GM18519 (cell line): ENCODE measurements at regions not wholly inside any gene's neighbourhood (a gene's known extent, or its start where the extent isn't known, plus 50 kb on each side); places are given as distances from the start of the nearest gene placed in this dataset.
"Not testable (repeated sequence)": the region's sequence is repeated elsewhere in the genome, so short reads cannot be mapped to it uniquely, and the experiment has no call there.

Experiments used
- ATAC-seq: cut with Tn5 transposase; IDR thresholded peaks from one replicate; pipeline ENCODE4 v1.9.1; 2021; ENCODE audit warnings: mild to moderate bottlenecking, moderate library complexity; ENCODE audit not compliant: unreplicated experiment, low FRiP score

DNA sequence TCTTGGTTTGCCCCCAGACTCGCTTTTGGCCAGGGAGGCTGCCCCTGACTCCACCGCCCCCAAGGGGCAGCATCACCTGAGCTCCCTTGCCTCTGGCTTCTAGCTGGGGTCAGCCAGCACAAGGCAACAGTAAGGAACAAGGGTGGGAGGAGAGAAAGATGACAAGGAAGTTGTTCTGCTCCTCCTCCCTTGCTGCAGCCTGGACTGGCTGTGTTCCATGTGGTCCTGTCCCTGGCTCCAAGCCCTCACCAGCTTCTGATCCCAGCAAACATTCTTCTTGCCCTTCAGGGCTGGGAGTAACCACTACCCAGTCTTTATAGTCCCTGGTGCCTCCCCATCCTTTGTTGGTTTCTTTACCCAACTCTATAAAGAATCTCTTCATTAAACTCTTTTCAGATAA, 100.3 kb upstream of the SPIN1 start:
- no peak for ATAC-seq

DNA sequence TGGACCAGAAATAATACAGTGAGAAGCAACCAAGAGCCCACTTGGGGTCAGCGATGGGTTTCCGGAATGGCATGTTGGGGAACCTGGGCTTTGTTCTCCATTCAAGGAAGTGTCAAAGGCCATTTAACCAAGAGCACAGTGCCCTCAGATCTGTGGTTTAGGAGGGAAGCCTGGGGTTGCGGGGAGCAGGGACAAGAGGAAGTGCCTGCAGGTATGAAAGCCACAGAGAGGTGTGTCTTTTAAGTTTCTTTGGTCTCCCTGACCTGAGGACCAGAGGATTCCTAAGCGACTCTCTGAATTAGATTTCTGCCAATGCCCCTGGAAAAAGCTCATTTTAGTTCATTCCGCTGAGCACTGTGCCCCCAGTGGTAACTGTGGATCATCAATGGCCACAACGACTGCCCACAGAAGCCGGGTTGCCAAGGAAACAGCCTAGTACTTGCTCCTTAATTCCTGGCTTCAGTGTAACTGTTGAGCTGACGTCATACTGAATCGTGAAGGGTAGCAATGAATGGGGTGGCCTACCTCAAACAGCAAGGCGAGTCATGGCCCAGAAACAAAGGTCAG, 107.3 kb upstream of the SPIN1 start:
- no peak for ATAC-seq

DNA sequence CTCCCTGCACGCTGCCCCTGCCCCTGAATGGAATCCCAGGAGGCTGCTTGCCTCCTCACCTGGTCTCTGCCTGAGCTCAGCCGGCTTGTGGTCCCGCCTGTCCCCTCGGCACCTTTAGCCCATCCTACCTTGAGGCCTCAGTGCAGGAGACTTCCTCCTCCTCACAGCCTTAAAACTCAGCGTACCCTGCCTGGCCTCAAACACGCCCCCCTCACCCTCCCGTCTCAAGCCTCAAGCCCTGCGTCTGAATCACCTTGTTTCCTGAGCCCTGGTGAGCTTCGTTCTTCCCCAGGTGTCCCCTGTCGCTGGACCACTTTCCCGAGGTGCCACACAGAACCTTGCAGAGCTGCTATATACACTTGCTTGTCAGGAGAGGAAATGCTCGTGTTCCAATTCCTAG, 110.2 kb upstream of the SPIN1 start:
- ATAC-seq, result no peak

DNA sequence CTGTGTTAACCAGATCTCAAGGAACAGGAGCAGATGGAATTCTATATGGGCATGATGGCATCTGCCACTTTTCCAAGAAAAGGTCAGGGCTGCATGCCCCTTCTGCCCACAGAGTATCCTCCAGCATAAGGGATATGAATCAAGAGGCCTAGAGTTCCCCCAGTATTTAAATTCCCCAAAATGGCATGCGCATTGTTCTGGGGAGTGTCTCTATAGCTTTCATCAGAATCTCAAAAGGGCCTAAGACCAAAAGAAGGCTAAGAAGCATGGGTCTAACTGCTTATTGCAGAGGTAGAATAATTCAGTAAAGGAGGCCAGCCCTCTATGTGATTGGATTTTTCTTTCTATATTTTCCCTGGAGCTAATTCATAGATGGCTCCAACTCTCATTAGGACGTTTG, 114.2 kb upstream of the SPIN1 start:
- ATAC-seq, result no peak

DNA sequence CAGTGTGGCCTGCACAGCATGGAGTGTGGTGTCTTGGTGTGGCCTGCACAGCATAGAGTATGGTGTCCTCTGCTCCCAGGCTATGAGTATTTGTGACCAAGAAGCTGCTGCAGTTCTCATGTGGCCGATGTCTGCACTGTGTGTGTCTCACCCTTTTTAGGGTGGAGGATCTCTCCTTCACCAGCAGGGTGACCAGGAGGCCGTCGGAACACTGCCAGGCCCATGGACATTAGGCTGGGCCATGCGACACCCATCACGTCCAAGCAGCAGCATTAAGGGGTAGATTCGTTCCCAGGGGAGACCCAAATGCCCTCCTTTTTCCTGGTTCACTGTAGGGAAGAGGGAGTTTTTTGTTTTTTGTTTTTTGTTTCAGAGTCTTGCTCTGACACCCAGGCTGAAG, 115.3 kb upstream of the SPIN1 start:
- ATAC-seq, result no peak

DNA sequence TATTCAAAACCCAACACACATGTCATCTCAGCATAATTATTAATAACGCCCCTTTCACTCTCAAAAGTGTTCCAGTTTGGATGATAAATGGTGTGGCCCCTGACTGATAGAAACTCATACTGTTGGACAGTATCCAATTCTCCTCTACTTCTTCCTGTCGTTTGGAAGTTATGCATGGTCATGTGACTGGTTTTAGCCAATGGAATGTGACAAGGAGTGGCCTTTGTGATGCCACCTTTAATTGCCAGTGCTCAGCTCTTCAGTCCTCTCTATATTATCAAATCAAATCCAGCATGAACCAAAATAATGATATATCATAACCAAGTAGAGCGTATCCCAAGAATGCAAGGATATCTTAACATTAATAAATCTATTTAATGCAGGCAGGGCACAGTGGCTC, 117.8 kb upstream of the SPIN1 start:
- no peak for ATAC-seq

DNA sequence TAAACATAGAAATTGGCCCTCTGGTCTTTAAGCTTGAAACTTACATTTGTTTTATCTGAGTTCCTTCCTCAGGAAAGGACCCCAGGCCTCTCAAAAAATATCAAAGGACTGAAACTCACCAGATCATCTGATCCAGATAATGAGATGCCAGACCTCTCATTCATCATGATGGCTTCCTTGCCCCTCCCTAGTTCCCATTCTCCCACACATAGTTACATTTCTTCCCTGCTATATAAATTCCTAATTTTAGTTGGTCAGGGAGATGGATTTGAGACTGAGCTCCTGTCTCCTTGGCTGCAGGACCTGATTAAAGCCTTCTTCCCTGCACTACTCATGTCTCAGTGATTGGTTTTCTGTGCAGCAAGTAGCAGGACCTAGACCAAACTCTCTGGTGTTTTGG, 119.4 kb upstream of the SPIN1 start:
- no peak for ATAC-seq

DNA sequence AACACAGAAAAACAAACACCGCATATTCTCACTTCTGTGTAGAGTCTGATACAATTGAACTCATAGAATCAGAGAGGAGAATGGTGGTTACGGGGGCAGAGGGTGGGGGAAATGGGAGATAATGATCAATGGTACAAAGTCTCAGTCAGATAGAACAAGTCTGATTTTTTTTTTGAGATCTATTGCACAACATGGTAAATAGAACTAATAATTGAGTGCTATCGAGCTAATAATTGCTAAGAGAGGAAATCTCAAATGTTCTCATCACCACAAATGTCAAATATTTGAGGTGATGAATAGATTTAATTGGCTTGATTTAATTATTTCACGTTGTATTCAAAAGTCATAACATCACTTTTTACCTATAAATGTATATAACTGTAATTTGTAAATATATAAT, 121.0 kb upstream of the SPIN1 start:
- ATAC-seq, result no peak

DNA sequence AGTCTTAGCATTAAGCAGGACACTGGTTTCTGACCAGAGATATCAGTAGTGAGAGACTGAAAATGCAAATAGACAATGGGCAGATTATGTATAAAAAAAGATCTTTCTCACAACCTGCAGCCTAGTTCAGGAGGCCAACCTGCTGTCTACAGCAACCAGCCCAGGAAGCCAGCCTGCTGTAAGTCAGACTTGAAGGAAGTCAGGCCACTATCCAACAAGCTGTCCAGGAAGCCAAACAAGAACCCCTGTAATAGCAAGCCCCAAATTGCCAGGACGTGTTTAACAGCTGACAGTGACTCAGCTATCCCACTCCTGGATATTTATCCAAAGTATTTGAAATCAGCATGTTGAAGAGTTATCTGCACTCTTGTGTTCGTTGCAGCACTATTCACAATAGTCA, 121.8 kb upstream of the SPIN1 start:
- no peak for ATAC-seq

DNA sequence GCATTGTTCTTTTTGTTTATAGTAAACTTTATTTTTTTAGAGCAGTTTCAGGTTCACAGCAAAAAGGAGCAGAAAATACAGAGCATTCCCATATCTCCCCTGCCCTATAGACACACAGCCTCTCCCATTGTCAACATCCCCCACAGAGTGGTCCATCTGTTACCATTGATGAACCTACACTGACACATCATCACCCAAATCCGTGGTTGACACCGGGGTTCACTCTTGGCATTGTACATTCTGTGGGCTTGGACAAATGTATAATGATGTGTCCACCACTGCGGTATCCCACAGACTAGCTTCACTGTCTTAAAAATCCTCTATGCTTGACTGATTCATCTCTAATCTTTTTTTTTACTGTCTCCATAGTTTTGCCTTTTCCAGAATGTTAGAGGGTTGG, 120.7 kb upstream of the SPATA31C2 start:
- no peak for ATAC-seq

DNA sequence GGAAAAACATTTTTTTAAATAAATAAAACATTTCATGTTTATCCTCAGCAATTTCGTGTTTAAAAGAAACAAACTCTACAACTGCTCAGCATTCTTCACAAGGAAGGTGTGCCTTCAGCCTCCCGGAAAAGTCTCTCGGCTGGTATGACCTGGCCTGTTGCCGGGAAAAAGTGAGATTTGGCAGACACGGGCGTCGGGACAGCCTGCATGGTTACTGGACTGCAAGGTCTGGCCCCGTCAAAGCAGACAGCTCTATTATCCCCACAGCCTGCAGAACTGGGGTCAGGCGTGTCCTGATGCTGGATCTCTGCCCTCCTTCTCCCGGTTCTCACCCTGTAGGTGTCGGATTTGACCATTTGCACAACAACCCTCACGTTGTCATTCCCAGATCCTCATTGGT, 120.3 kb upstream of the SPATA31C2 start:
- ATAC-seq, result no peak

DNA sequence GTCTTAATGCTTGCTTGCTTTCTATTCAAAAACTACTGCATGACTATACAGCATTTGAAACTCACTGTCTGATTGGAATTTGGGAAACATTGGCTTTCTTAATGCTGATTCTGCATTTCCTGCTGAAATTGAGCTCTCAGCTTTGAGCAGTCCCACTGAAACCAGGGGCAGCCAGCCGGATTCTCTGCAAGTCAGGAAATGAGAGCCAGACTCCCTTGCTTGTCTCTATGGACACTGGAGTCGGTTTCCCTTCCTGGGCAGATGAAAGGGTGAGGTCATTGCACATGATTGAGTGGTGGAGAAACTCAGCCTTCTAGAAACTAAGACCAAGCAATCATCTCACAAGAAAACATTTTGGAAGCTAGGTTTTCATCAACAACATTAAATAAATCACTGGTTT, 119.7 kb upstream of the SPATA31C2 start:
- no peak for ATAC-seq

DNA sequence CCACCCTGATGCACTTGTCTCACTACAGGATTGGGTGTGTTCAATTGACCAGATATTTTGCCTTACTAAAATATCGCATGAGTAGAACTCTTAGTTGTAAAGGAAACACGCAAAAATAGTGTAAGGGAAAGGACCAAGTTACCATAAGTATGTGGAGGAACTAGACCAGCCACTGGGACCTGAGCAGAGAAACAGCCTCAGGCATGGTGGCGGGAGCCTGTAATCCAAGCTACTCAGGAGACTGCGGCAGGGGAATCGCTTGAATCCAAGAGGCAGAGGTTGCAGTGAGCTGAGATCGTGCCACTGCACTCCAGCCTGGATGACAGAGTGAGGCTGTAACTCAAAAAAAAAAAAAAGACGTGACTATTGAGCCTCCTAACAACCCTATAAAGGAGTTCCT, 117.9 kb upstream of the SPATA31C2 start:
- ATAC-seq, result no peak

DNA sequence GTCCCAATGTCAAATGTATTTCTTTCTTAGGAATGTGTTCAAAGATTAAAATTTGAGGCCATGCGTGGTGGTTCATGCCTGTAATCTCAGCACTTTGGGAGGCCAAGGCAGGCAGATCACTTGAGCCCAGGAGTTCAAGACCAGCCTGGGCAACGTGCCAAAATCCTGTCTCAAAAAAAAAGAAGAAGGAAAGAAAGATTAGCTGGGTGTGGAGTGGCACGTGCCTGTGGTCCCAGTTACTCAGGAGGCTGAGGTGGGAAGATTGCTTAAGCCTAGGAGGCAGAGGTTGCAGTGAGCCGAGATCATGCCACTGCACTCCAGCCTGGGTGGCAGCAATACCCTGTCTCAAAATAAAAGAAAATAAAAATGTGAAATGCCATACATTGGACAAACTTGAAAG, 117.5 kb upstream of the SPATA31C2 start:
- not testable (repeated sequence) for ATAC-seq

DNA sequence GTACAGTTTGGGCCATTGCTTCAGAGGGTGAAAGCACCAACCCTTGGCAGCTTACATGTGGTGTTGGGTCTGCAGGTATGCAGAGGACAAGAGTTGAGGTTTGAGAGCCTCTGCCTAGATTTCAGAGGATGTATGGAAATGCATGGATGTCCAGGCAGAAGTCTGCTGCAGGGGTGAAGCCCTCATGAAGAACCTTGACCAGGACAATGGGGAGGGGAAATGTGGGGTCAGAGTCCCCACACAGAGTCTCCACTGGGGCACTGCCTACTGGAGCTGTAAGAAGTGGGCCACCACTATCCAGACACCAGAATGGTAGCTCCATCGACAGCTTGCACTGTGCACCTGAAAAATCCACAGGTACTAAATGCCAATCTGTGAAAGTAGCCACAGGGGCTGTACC, 113.6 kb upstream of the SPATA31C2 start:
- no peak for ATAC-seq

DNA sequence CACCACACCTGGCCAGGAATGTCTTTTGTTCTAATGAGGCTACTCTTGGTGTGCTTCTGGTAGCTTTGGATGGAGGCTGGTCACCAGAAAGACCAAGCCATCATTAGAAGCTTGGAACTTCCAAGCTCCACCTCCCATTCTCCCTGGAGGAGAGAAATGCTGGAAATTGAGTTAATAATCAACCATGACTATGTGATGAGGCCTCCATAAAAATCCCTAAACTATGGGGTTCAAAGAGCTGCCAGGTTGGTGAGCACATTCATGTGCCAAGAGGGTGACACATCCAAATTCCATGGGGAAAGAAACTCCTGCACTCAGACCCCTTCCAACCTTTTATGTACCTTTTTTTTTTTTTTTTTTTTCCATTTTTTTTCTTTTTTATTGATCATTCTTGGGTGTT, 105.5 kb upstream of the SPATA31C2 start:
- ATAC-seq, result no peak

DNA sequence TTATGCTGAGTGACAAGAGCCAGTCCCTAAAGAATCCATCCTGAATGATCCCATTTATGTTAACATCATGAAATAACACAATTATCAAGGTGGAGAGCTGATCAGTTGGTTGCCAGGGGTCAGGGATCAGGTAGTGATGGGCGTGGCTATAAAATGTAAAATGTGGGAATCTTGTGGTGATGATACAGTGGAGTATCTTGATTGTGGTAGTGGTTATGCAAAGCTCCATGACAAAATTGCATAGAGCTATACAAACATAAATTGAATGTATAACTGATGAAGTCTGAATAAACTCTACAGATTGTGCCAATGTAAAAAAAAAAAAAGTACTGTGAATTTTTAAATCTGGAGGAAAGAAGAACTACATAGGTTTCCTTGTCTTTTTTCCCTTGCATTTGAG, 104.6 kb upstream of the SPATA31C2 start:
- ATAC-seq, result no peak

DNA sequence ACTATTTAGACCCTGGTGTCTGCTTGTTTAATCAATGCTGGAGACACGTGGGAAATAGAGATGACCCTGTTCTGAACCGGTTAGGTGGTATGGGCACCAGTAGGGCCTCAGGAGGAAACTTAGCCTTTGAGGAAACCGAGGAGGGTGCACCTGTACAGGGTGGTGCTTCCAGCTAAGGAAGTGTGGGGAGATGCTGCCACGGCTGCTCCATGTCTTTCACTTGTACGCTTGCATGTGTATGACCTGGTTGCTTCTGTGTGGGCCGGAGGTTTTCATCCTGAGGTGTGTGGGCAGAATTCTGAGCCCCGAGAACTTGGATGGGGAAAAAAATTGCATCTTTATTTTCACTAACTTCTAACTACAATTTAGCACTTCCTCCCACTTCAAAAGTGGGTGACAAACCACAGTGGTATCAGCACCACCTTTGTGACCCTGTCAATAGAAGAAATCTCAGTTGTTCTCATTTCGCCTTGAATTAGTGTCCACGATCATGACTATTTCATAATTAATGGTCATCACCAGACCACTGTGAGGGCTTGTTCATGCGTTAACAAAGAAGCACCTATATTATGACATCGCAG, 99.8 kb upstream of the SPATA31C2 start:
- ATAC-seq, result no peak

DNA sequence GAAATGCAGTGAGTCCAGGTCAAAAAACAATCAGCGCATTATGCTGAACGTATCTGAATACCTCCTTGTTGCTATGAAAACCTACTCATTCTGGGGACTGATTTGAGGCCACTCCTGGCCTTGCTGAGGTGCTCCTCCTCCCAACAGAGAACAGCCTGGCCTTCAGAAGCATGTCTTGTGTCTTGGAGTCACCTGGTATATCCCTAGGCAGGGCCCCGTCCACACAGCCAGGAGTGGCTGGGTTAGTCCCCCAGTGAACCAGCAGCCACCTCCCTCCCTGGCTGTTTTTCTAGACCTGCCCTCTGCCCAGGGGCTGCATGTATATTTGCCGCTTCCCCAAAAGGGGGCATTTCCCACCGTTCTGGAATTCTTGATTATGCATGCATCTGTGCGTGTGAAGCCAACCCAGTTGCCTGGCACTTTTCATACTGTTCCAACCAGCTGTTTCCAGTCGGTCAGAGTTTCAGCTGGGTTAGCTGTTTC, 99.2 kb upstream of the SPATA31C2 start:
- no peak for ATAC-seq

DNA sequence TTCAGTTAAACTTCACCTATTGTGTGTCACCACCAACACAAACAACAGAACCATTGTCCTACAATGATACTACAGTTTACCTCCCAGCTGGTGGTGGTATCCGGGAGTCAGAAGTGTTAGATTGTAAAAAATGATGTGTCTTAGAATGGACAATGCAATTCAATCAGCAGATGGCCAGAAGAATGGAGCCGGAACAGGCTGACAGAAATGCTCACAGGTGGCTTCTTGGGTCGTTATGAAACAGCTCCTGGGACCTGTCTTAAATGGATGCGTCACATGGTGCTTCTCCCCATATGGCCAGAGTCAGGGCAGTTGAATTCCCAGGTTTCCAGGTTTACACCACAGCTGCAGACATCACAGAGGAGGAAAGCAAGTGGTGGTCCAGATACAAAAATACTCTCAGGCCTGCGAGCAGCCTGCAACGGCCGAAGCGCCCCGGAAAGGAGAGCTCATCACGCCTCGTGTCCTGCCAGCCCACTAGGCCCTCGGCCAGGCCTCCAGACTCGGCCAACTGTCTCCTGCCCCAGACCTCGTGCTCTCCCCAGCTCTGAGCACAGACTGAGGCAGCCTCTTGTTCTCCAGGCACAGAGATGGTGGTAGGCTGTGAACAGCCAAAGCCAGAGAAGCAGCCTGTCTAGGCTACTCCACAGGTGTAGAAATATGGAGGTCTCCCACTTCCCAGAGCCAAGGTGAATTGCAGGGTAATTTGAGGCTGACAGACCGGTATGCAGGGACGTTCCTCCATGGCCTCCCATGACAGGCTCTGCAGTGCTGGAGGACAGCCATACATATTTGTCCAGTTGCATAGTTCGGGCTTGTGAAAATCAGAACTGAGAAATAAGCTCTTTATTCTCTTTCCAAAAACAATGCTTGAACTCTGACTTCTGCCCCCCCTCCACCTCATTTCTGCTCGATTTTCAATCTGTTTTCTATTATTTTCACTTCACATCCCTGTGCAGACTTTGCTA, 98.5 kb upstream of the SPATA31C2 start:
- no peak for ATAC-seq

DNA sequence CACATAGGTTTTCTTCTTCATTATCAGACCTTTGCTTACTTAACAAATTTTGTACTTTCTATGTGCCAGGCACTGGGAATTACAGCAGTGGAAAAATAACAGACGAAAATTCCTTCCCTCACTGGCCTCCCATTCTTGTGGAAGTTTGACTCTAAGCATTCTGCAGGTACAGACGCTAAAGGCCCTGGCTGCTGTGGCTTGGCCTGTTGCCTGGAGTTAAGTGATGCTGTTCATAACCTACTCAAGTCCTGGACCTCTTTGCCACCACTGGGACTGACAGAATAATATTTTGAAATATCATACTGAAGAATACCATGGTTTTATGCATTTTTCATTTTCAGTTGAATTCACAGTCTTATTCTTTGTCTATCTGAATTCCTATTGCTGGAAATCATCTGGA, 97.3 kb upstream of the SPATA31C2 start:
- ATAC-seq, result no peak

DNA sequence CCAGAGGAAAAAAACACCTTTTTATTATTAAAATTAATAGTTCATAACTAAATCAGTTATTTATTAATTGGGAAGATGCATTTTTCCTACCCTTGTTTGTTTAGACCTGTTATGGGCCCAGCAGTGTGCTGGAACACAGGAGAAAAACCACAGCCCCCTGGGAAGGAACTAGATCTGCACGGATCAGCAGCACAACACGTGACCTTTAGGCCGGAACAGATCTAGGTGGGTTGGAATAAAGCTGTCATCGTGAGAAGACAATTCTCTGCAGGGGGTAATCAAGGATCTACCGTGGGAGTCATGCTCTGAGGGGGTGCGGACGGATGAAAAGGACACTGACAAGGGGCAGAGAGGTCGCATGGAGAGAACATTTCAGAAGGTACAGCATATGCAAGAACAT, 95.8 kb upstream of the SPATA31C2 start:
- ATAC-seq, result no peak
